Tibial nerve (tissue), 4 donors: ENCODE measurements at regions not wholly inside any gene's neighbourhood (a gene's known extent, or its start where the extent isn't known, plus 50 kb on each side); places are given as distances from the start of the nearest gene placed in this dataset.

Experiments
- CTCF ChIP-seq, 5 experiments: fragments of 200-600 bp in 3 of 5; fragments of 450-650 bp in 2 of 5; sonication (generic) in 3 of 5; IDR thresholded peaks; one replicate each; pipeline ENCODE4 v1.5.1; 2016 to 2019; ENCODE audit warnings: antibody characterized with exemption in 5 of 5, mild to moderate bottlenecking in 3 of 5, moderate library complexity in 2 of 5
- EP300 ChIP-seq, 2 donors: sonication (generic); formaldehyde crosslinking; IDR thresholded peaks; one replicate each; pipeline ENCODE4 v1.6.1; 2017; ENCODE audit warnings: antibody characterized with exemption in 2 of 2, mild to moderate bottlenecking in 1 of 2
- POLR2A ChIP-seq, 2 donors: fragments of 450-650 bp; IDR thresholded peaks; one replicate each; pipeline ENCODE4 v1.6.1; 2017; ENCODE audit warnings: antibody characterized with exemption in 2 of 2, mild to moderate bottlenecking in 2 of 2, moderate library complexity in 2 of 2

- TF ChIP-seq CTCF (IDR thresholded peaks at IDR 0.05): no peak
- TF ChIP-seq POLR2A (IDR thresholded peaks at IDR 0.05): no peak
- TF ChIP-seq EP300 (IDR thresholded peaks at IDR 0.05): no peak
These were observed 60.0 kb downstream of the NAV1 start for GRCh38 chr1:201598973-201599372.
